IMR-90 (cell line): ENCODE measurements at regions not wholly inside any gene's neighbourhood (a gene's known extent, or its start where the extent isn't known, plus 50 kb on each side); places are given as distances from the start of the nearest gene placed in this dataset.

Source experiments
- ATAC-seq: fragments of 200-7000 bp; cut with Tn5 transposase; 2 replicates; pipeline ENCODE4 v1.9.1; 2020; ENCODE audit warnings: low read depth, mild to moderate bottlenecking, moderate library complexity
- BruUV-seq: library from RNA; stranded (reverse); fragments of 400-500 nt; replicated peaks from 2 replicates; lab custom pipeline; 2021; lab: Mats Ljungman, UMichigan
- CTCF ChIA-PET: fragments of 300-600 bp; formaldehyde crosslinking; extraction: SDS; loops from one replicate; lab custom pipeline; 2021; ENCODE audit warnings: antibody characterized with exemption; lab: Yijun Ruan, JAX
- POLR2A ChIA-PET: fragments of 300-600 bp; sonication (Branson Sonifier 250); formaldehyde crosslinking; loops from one replicate; lab custom pipeline; 2022; ENCODE audit warnings: antibody characterized with exemption; ENCODE audit not compliant: unreplicated experiment; lab: Charles Lee
- DNase-seq: peaks from one replicate; pipeline ENCODE4 v3.0.0; 2013
- H2AFZ ChIP-seq: replicated peaks from 2 replicates; pipeline ENCODE3; 2013; ENCODE audit warnings: low read length, mild to moderate bottlenecking; ENCODE audit not compliant: poor library complexity
- H2AK5ac ChIP-seq: 2 replicates; pipeline ENCODE4 v1.6.1; 2013; ENCODE audit warnings: low read depth, low read length, inconsistent platforms
- H2AK9ac ChIP-seq: replicated peaks from 2 replicates; pipeline ENCODE3; 2013; ENCODE audit warnings: mild to moderate bottlenecking, low read depth, low read length, moderate library complexity; ENCODE audit not compliant: poor library complexity
- H2BK120ac ChIP-seq: 2 replicates; pipeline ENCODE4 v1.6.1; 2013; ENCODE audit warnings: low read depth, low read length, inconsistent platforms
- H2BK15ac ChIP-seq: 3 replicates; pipeline ENCODE4 v1.6.1; 2013; ENCODE audit warnings: low read depth, low read length, inconsistent platforms
- H2BK20ac ChIP-seq: 2 replicates; pipeline ENCODE4 v1.6.1; 2013; ENCODE audit warnings: low read depth, mild to moderate bottlenecking, inconsistent platforms, low read length, moderate library complexity
- H2BK5ac ChIP-seq: 2 replicates; pipeline ENCODE4 v1.6.1; 2013; ENCODE audit warnings: mild to moderate bottlenecking, low read depth, low read length, inconsistent platforms; ENCODE audit not compliant: poor library complexity, severe bottlenecking
- H3K14ac ChIP-seq: replicated peaks from 2 replicates; pipeline ENCODE4 v1.6.1; 2013; ENCODE audit warnings: low read depth, low read length, inconsistent platforms
- H3K18ac ChIP-seq: 2 replicates; pipeline ENCODE4 v1.6.1; 2013; ENCODE audit warnings: low read depth, low read length, control low read depth
- H3K23ac ChIP-seq: 2 replicates; pipeline ENCODE4 v1.6.1; 2013; ENCODE audit warnings: low read depth, low read length, inconsistent platforms
- H3K27ac ChIP-seq: 2 replicates; pipeline ENCODE4 v1.5.1; 2013; ENCODE audit warnings: mild to moderate bottlenecking, control low read depth, low read length; ENCODE audit not compliant: insufficient read depth
- H3K27me3 ChIP-seq: 2 replicates; pipeline ENCODE4 v1.6.1; 2013; ENCODE audit warnings: low read length; ENCODE audit not compliant: control insufficient read depth, insufficient read depth
- H3K36me3 ChIP-seq: 2 replicates; pipeline ENCODE4 v1.6.1; 2013; ENCODE audit warnings: low read length, mixed read lengths; ENCODE audit not compliant: control insufficient read depth, insufficient read depth
- H3K4ac ChIP-seq: 2 replicates; pipeline ENCODE4 v1.6.1; 2013; ENCODE audit warnings: low read depth, low read length, inconsistent platforms
- H3K4me1 ChIP-seq: 2 replicates; pipeline ENCODE4 v1.6.1; 2013; ENCODE audit warnings: low read length, mixed read lengths; ENCODE audit not compliant: control insufficient read depth, insufficient read depth
- H3K4me2 ChIP-seq: 2 replicates; pipeline ENCODE4 v1.6.1; 2013; ENCODE audit warnings: low read depth, mild to moderate bottlenecking, control low read depth, low read length, moderate library complexity
- H3K4me3 ChIP-seq: 2 replicates; pipeline ENCODE4 v1.5.1; 2013; ENCODE audit warnings: low read depth, mild to moderate bottlenecking, control low read depth, low read length, moderate library complexity; ENCODE audit not compliant: insufficient read depth
- H3K56ac ChIP-seq: 2 replicates; pipeline ENCODE4 v1.6.1; 2013; ENCODE audit warnings: low read length, inconsistent platforms; ENCODE audit not compliant: insufficient read depth; ENCODE audit errors: extremely low read depth
- H3K79me1 ChIP-seq, 2 experiments: 2 replicates each; pipeline ENCODE4 v1.6.1; 2013; ENCODE audit warnings: low read length in 2 of 2, inconsistent platforms in 1 of 2, low read depth in 1 of 2
- H3K9ac ChIP-seq: 2 replicates; pipeline ENCODE4 v1.6.1; 2013; ENCODE audit warnings: low read depth, low read length, control low read depth
- H3K9me1 ChIP-seq: 2 replicates; pipeline ENCODE4 v1.6.1; 2013; ENCODE audit warnings: low read length, inconsistent platforms; ENCODE audit not compliant: insufficient read depth
- H3K9me3 ChIP-seq: 2 replicates; pipeline ENCODE4 v1.6.1; 2013; ENCODE audit warnings: low read length; ENCODE audit not compliant: control insufficient read depth, insufficient read depth
- H4K20me1 ChIP-seq: 2 replicates; pipeline ENCODE4 v1.6.1; 2013; ENCODE audit warnings: low read length, inconsistent platforms; ENCODE audit not compliant: insufficient read depth
- H4K5ac ChIP-seq: 2 replicates; pipeline ENCODE4 v1.6.1; 2013; ENCODE audit warnings: mild to moderate bottlenecking, low read depth, low read length, control low read depth
- H4K8ac ChIP-seq, 2 experiments: 2 replicates each; pipeline ENCODE4 v1.6.1; 2013; ENCODE audit warnings: low read depth in 2 of 2, low read length in 2 of 2, control low read depth in 1 of 2, inconsistent platforms in 1 of 2
- H4K91ac ChIP-seq: 2 replicates; pipeline ENCODE4 v1.6.1; 2013; ENCODE audit warnings: low read depth, low read length, inconsistent platforms; ENCODE audit not compliant: insufficient read depth
- CEBPB ChIP-seq: IDR thresholded peaks from 2 replicates; pipeline ENCODE4 v1.6.1; 2012; ENCODE audit warnings: low read depth, low read length, improper control_type of control experiment
- CHD1 ChIP-seq: IDR thresholded peaks from 2 replicates; pipeline ENCODE4 v1.6.1; 2012; ENCODE audit warnings: low read depth, low read length, improper control_type of control experiment
- FOS ChIP-seq: fragments of 150-350 bp; IDR thresholded peaks from 2 replicates; pipeline ENCODE4 v1.6.1; 2016; ENCODE audit warnings: low read depth, low read length
- MAFK ChIP-seq: IDR thresholded peaks from 2 replicates; pipeline ENCODE4 v1.6.1; 2012; ENCODE audit warnings: low read depth, low read length, improper control_type of control experiment
- MAZ ChIP-seq: IDR thresholded peaks from 2 replicates; pipeline ENCODE4 v1.6.1; 2012; ENCODE audit warnings: low read depth, mild to moderate bottlenecking, low read length, improper control_type of control experiment, moderate library complexity, borderline replicate concordance
- MXI1 ChIP-seq: IDR thresholded peaks from 2 replicates; pipeline ENCODE4 v1.6.1; 2012; ENCODE audit warnings: low read depth, mild to moderate bottlenecking, low read length, moderate library complexity, borderline replicate concordance
- NFE2L2 ChIP-seq: fragments of 150-350 bp; IDR thresholded peaks from 2 replicates; pipeline ENCODE4 v1.6.1; 2016; ENCODE audit warnings: low read depth, mild to moderate bottlenecking, low read length
- POLR2A ChIP-seq: IDR thresholded peaks from 2 replicates; pipeline ENCODE4 v1.6.1; 2012; ENCODE audit warnings: mild to moderate bottlenecking, low read depth, low read length
- RAD21 ChIP-seq: IDR thresholded peaks from 2 replicates; pipeline ENCODE4 v1.6.1; 2012; ENCODE audit warnings: low read length, improper control_type of control experiment
- RCOR1 ChIP-seq: IDR thresholded peaks from 2 replicates; pipeline ENCODE4 v1.6.1; 2012; ENCODE audit warnings: mild to moderate bottlenecking, low read length, improper control_type of control experiment; ENCODE audit not compliant: insufficient replicate concordance
- RFX5 ChIP-seq: IDR thresholded peaks from 2 replicates; pipeline ENCODE4 v1.8.0; 2012; ENCODE audit warnings: low read depth, mild to moderate bottlenecking, low read length, moderate library complexity
- SMC3 ChIP-seq: fragments of 150-350 bp; IDR thresholded peaks from 2 replicates; pipeline ENCODE4 v1.6.1; 2016; ENCODE audit warnings: low read depth, mild to moderate bottlenecking, antibody characterized with exemption, low read length, moderate library complexity
- WGBS, 2 experiments: methylation state at CpG; one replicate each; pipeline versions ENCODE4 v1.1.5 to v1.1.7; 2013; ENCODE audit warnings: missing lambda C conversion rate in 2 of 2; ENCODE audit not compliant: insufficient read length in 1 of 2; ENCODE audit errors: extremely low coverage in 2 of 2; 5-methylcytosine and 5-hydroxymethylcytosine counted together
- dilution Hi-C: fragments of 300-500 bp; cut with HindIII; formaldehyde crosslinking; loops from one replicate; pipeline ENCODE4 v1.14.3; 2018; ENCODE audit warnings: low sequenced_read_pairs; ENCODE audit not compliant: unreplicated experiment
- in situ Hi-C: fragments of 300-500 bp; cut with MboI; formaldehyde crosslinking; loops from 3 replicates; pipeline ENCODE4 v1.14.3; 2019; ENCODE audit warnings: low sequenced_read_pairs, inconsistent platforms, mixed read lengths
- intact Hi-C: fragments of 100-400 bp; cut with micrococcal nuclease; formaldehyde crosslinking; loops from 2 replicates; pipeline ENCODE4 v1.10.0; 2022
- TF ChIP-seq, protein P1 (sequence below): conservative IDR thresholded peaks from 2 replicates; pipeline ENCODE4 v1.5.1; 2012; ENCODE audit warnings: mild to moderate bottlenecking, low read depth, low read length, improper control_type of control experiment
- TF ChIP-seq, protein P2 (sequence below): fragments of 150-350 bp; IDR thresholded peaks from 2 replicates; pipeline ENCODE4 v1.6.1; 2017; ENCODE audit warnings: mild to moderate bottlenecking, antibody characterized with exemption, low read length, low read depth

DNA sequence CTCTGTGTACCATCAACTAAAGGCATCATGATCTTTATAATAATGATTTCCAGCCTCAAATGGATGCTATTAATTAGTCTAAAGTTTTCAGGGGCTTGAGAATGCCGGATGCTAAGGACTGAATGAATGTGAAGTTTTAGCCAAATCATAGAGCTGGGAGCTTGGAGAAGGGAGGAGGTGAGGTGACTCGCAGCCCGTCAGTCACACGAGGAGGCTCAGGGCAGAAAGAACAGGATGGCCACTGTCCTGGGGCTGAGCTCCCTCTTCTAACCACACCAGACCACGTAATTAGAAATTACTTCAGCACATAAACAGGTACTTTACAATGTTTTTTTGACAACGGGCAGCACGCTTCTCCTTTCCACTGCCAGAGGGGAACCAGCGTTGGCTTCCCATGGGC is 222.6 kb downstream of the NPR3 start:
- dilution Hi-C loops: no loop called here
- no peak overlapping the region for H3K14ac ChIP-seq

More for the DNA sequence above, 222.6 kb downstream of the NPR3 start:
- no peak overlapping the region for H2BK15ac ChIP-seq
- POLR2A ChIA-PET: no interaction called here
- no peaks in the 10 kb centered on the region for H3K9me3 ChIP-seq
- H3K56ac ChIP-seq: no peak overlapping the region
- intact Hi-C loops: no loop called here
- no peaks in the 10 kb centered on the region for H3K9me1 ChIP-seq
- ATAC-seq: no peak
- WGBS, 2 experiments: no CpG with 5 or more reads among the region's 8 CpGs
- H3K18ac ChIP-seq: no peak overlapping the region
- H3K27me3 ChIP-seq: no peaks in the 10 kb centered on the region
- H3K4me3 ChIP-seq: no peak overlapping the region
- no peak overlapping the region for H3K27ac ChIP-seq
- no peak overlapping the region for H3K4me2 ChIP-seq
- in situ Hi-C loops: no loop called here
- TF ChIP-seq CHD1 (no peak), FOS (no peak), RCOR1 (no peak), MAFK (no peak), POLR2A (no peak), MXI1 (no peak), MAZ (no peak), SMC3 (no peak), NFE2L2 (no peak), CEBPB (no peak), RAD21 (no peak), RFX5 (no peak)
- TF ChIP-seq, protein P1, sequence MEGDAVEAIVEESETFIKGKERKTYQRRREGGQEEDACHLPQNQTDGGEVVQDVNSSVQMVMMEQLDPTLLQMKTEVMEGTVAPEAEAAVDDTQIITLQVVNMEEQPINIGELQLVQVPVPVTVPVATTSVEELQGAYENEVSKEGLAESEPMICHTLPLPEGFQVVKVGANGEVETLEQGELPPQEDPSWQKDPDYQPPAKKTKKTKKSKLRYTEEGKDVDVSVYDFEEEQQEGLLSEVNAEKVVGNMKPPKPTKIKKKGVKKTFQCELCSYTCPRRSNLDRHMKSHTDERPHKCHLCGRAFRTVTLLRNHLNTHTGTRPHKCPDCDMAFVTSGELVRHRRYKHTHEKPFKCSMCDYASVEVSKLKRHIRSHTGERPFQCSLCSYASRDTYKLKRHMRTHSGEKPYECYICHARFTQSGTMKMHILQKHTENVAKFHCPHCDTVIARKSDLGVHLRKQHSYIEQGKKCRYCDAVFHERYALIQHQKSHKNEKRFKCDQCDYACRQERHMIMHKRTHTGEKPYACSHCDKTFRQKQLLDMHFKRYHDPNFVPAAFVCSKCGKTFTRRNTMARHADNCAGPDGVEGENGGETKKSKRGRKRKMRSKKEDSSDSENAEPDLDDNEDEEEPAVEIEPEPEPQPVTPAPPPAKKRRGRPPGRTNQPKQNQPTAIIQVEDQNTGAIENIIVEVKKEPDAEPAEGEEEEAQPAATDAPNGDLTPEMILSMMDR: no peak
- TF ChIP-seq, protein P2, sequence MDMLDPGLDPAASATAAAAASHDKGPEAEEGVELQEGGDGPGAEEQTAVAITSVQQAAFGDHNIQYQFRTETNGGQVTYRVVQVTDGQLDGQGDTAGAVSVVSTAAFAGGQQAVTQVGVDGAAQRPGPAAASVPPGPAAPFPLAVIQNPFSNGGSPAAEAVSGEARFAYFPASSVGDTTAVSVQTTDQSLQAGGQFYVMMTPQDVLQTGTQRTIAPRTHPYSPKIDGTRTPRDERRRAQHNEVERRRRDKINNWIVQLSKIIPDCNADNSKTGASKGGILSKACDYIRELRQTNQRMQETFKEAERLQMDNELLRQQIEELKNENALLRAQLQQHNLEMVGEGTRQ: no peak
- H2AFZ ChIP-seq: no peak overlapping the region
- no TSS peak for BruUV-seq
- no peak overlapping the region for H3K23ac ChIP-seq
- H3K4me1 ChIP-seq: no peaks in the 10 kb centered on the region
- H2BK120ac ChIP-seq: no peak overlapping the region
- H2AK9ac ChIP-seq: no peak overlapping the region
- H2BK20ac ChIP-seq: no peak overlapping the region
- no peaks in the 10 kb centered on the region for H3K79me1 ChIP-seq
- no peak overlapping the region for H3K4ac ChIP-seq
- H4K20me1 ChIP-seq: no peaks in the 10 kb centered on the region
- H2AK5ac ChIP-seq: no peak overlapping the region
- no peaks in the 10 kb centered on the region for H3K36me3 ChIP-seq
- H2BK5ac ChIP-seq: no peak overlapping the region
- H3K9ac ChIP-seq: no peak overlapping the region
- no peak for DNase-seq
- CTCF ChIA-PET: no interaction called here
- no peak overlapping the region for H4K8ac ChIP-seq
- H4K91ac ChIP-seq: no peak overlapping the region
- no peak overlapping the region for H4K5ac ChIP-seq
